ENCODE measurements at regions not wholly inside any gene's neighbourhood (a gene's known extent, or its start where the extent isn't known, plus 50 kb on each side); places are given as distances from the start of the nearest gene placed in this dataset.

DNA sequence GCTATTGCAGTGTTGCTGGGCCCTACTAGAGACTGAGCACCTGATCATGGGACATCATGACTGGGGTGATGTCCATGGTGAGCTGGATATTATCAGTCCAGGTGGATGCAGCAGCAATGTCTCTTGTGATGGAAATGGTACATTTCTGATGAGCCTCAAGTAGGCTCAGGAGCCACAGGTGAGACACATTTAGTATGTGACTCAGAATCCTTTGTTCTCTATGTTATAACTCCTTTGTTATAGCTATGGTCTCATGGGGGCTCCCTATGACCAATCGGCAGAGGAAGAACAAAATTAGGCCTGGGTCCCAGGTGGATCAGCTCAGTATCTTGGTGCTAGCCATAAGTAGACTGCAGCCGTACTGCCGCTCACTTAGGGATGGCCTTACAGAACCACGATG, 107.9 kb upstream of the FAT1 start:
- TF ChIP-seq, protein P1, sequence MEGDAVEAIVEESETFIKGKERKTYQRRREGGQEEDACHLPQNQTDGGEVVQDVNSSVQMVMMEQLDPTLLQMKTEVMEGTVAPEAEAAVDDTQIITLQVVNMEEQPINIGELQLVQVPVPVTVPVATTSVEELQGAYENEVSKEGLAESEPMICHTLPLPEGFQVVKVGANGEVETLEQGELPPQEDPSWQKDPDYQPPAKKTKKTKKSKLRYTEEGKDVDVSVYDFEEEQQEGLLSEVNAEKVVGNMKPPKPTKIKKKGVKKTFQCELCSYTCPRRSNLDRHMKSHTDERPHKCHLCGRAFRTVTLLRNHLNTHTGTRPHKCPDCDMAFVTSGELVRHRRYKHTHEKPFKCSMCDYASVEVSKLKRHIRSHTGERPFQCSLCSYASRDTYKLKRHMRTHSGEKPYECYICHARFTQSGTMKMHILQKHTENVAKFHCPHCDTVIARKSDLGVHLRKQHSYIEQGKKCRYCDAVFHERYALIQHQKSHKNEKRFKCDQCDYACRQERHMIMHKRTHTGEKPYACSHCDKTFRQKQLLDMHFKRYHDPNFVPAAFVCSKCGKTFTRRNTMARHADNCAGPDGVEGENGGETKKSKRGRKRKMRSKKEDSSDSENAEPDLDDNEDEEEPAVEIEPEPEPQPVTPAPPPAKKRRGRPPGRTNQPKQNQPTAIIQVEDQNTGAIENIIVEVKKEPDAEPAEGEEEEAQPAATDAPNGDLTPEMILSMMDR (IDR thresholded peaks at IDR 0.05): no peak
- no peak for TF ChIP-seq POLR2AphosphoS5 (IDR thresholded peaks at IDR 0.05)
